Natural killer cell (primary cell): ENCODE measurements at regions not wholly inside any gene's neighbourhood (a gene's known extent, or its start where the extent isn't known, plus 50 kb on each side); places are given as distances from the start of the nearest gene placed in this dataset.

ENCODE experiments used
- ATAC-seq, 3 donors: fragments of 150-1000 bp in 2 of 3; fragments of 200-7000 bp in 1 of 3; cut with Tn5 transposase; 1 replicate in 1 of 3; 2 replicates in 2 of 3; pipeline ENCODE4 v1.10.0; 2021; ENCODE audit warnings: mild to moderate bottlenecking in 2 of 3, moderate library complexity in 2 of 3
- DNase-seq, 2 donors: peaks; one replicate each; pipeline versions ENCODE4 v3.0.0 to v3.0.0-alpha.2; 2013 to 2021; ENCODE audit warnings: mixed read lengths in 1 of 2
- H3K27ac ChIP-seq: one replicate; pipeline ENCODE4 v1.5.1; 2013; ENCODE audit warnings: mild to moderate bottlenecking, low read length
- H3K27me3 ChIP-seq: one replicate; pipeline ENCODE4 v1.6.1; 2013; ENCODE audit warnings: low read length; ENCODE audit not compliant: control insufficient read depth, insufficient read depth
- H3K36me3 ChIP-seq: one replicate; pipeline ENCODE4 v1.6.1; 2013; ENCODE audit warnings: low read length; ENCODE audit not compliant: control insufficient read depth, insufficient read depth
- H3K4me1 ChIP-seq: one replicate; pipeline ENCODE4 v1.6.1; 2013; ENCODE audit warnings: low read length; ENCODE audit not compliant: control insufficient read depth, insufficient read depth
- H3K4me3 ChIP-seq: one replicate; pipeline ENCODE4 v1.5.1; 2013; ENCODE audit warnings: low read length
- H3K9me3 ChIP-seq: one replicate; pipeline ENCODE4 v1.6.1; 2013; ENCODE audit warnings: low read length; ENCODE audit not compliant: control insufficient read depth, insufficient read depth
- H3K27ac Mint-ChIP-seq, 2 donors: one replicate each; pipeline ENCODE4 v1.8.0; 2022; ENCODE audit warnings: mild to moderate bottlenecking in 2 of 2, mixed read lengths in 2 of 2, moderate library complexity in 1 of 2
- H3K27me3 Mint-ChIP-seq, 2 donors: one replicate each; pipeline ENCODE4 v1.8.0; 2022; ENCODE audit warnings: low read depth in 2 of 2, mixed read lengths in 2 of 2
- H3K36me3 Mint-ChIP-seq: one replicate; pipeline ENCODE4 v1.8.0; 2022; ENCODE audit warnings: mixed read lengths
- H3K4me1 Mint-ChIP-seq, 2 donors: one replicate each; pipeline ENCODE4 v1.8.0; 2022; ENCODE audit warnings: mixed read lengths in 2 of 2
- H3K4me3 Mint-ChIP-seq: one replicate; pipeline ENCODE4 v1.8.0; 2022; ENCODE audit warnings: mild to moderate bottlenecking, moderate library complexity, mixed read lengths
- H3K9me3 Mint-ChIP-seq, 2 donors: one replicate each; pipeline ENCODE4 v1.8.0; 2022; ENCODE audit warnings: mixed read lengths in 2 of 2
- CTCF ChIP-seq: fragments of 200-600 bp; IDR thresholded peaks from one replicate; pipeline ENCODE4 v1.8.0; 2022; ENCODE audit warnings: antibody characterized with exemption
- WGBS: methylation state at CpG from one replicate; pipeline ENCODE4 v1.1.7; 2013; ENCODE audit warnings: missing lambda C conversion rate; ENCODE audit not compliant: insufficient coverage; 5-methylcytosine and 5-hydroxymethylcytosine counted together
- intact Hi-C: fragments of 100-400 bp; cut with micrococcal nuclease; formaldehyde crosslinking; loops from one replicate; pipeline ENCODE4 v1.14.2; 2022

- H3K9me3 ChIP-seq: no peaks in the 10 kb centered on the region
- DNase-seq (no peak), ATAC-seq (no peak)
- H3K9me3 Mint-ChIP-seq: no peaks in the 10 kb centered on the region
- intact Hi-C loops: no loop called here
- H3K27me3 ChIP-seq: no peaks in the 10 kb centered on the region
- no peaks in the 10 kb centered on the region for H3K27me3 Mint-ChIP-seq
- H3K4me3 Mint-ChIP-seq: no peak overlapping the region
- no peaks in the 10 kb centered on the region for H3K4me1 ChIP-seq
- H3K27ac ChIP-seq: no peak overlapping the region
- H3K27ac Mint-ChIP-seq: no peak overlapping the region
- no peaks in the 10 kb centered on the region for H3K36me3 Mint-ChIP-seq
- TF ChIP-seq CTCF: no peak
- H3K4me1 Mint-ChIP-seq: no peaks in the 10 kb centered on the region
- 86% methylated on average over 8 of the region's 8 CpGs for WGBS
- H3K36me3 ChIP-seq: no peaks in the 10 kb centered on the region
- H3K4me3 ChIP-seq: no peak overlapping the region
Measured at GRCh38 chr2:120954939-120955338, 219.3 kb downstream of the GLI2 start.

DNA sequence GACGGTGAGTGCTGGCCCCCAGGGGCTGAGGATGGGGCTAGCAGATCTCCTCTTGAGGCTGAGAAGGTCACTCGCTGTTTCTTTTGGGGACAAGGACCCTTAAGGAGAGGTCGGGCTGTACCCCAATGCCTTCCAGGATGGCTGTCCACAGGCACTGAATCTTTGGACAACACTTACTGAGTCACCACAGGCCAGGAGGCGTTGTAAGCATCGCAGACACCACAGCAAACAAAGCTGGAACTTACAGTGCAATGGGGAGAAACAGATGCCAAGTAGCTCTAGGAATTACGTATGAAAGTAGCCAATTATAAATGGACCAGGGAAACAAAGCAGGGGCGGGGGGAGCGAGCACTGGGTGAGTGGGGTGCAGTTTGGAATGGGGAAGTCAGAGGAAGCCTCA is 219.8 kb downstream of the GLI2 start:
- ATAC-seq (no peak), DNase-seq (no peak)
- H3K4me1 ChIP-seq: no peaks in the 10 kb centered on the region
- no peaks in the 10 kb centered on the region for H3K27me3 Mint-ChIP-seq
- no peak for TF ChIP-seq CTCF
- H3K36me3 Mint-ChIP-seq: no peaks in the 10 kb centered on the region
- no peaks in the 10 kb centered on the region for H3K27me3 ChIP-seq
- WGBS: 72% methylated on average over 8 of the region's 8 CpGs
- H3K9me3 ChIP-seq: no peaks in the 10 kb centered on the region
- intact Hi-C loops: no loop called here
- H3K4me1 Mint-ChIP-seq: no peaks in the 10 kb centered on the region
- no peaks in the 10 kb centered on the region for H3K9me3 Mint-ChIP-seq
- no peak overlapping the region for H3K4me3 ChIP-seq
- no peak overlapping the region for H3K27ac Mint-ChIP-seq
- no peak overlapping the region for H3K27ac ChIP-seq
- no peaks in the 10 kb centered on the region for H3K36me3 ChIP-seq
- H3K4me3 Mint-ChIP-seq: no peak overlapping the region

DNA sequence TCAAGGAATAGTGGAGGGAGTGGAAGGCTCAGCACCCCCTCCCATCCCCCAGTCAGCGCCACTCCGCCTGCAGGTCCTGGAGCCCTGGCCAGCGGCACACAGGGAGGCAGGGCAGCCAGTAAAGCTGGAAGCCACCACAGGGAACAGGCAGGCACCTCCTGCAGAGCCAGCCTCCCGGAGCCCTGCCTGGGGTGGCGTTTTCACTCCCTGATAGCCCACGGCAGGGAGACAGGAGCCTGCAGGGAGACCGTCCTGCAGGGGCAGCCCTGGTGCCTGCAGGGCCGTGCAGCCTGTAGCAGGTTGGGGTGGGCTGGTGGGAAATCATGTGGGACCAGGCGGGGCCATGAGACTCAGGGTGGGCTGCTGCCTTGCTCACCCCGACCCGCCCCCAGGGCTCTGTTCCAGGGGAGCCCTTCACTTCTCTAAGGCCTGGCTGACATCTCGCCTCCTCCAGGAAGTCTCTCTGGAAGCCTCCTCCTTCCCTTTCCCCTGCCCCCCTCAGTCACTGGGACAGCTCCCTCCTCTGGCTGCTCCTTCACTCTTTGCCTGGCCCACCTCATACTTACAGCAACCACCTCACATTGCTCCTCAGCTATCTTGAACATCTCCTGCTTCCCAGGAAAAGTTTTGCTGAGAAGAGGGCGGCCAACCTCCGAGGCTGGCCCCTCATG is 221.0 kb downstream of the GLI2 start:
- ATAC-seq: no peak
- no peak overlapping the region for H3K27ac Mint-ChIP-seq
- WGBS: 88% methylated on average over 14 of the region's 14 CpGs

More for the DNA sequence above, 221.0 kb downstream of the GLI2 start:
- H3K4me1 Mint-ChIP-seq: no peaks in the 10 kb centered on the region
- H3K36me3 Mint-ChIP-seq: no peaks in the 10 kb centered on the region
- H3K27ac ChIP-seq: no peak overlapping the region
- H3K4me3 Mint-ChIP-seq: no peak overlapping the region
- intact Hi-C loops: no loop called here
- H3K36me3 ChIP-seq: no peaks in the 10 kb centered on the region
- no peaks in the 10 kb centered on the region for H3K27me3 Mint-ChIP-seq
- no peak for TF ChIP-seq CTCF
- no peaks in the 10 kb centered on the region for H3K27me3 ChIP-seq
- H3K9me3 Mint-ChIP-seq: no peaks in the 10 kb centered on the region
- H3K9me3 ChIP-seq: no peaks in the 10 kb centered on the region
- no peak for DNase-seq
- no peaks in the 10 kb centered on the region for H3K4me1 ChIP-seq
- no peak overlapping the region for H3K4me3 ChIP-seq
